Activated CD4-positive, alpha-beta T cell treated with anti-CD3 and anti-CD28 coated beads, Interleukin-2, Interleukin-4, amounts not matched to agents 100 ng/mL and 50 ng/mL, durations not matched to agents 16 hours and 8 hours (primary cell): ENCODE measurements at regions not wholly inside any gene's neighbourhood (a gene's known extent, or its start where the extent isn't known, plus 50 kb on each side); places are given as distances from the start of the nearest gene placed in this dataset.

Experiments
- DNase-seq: peaks from one replicate; pipeline ENCODE4 v3.0.0-alpha.2; 2020; ENCODE audit warnings: low spot score

GRCh38 chr16:52874042-52874441 is 178.7 kb downstream of the CHD9NB start:
- no peak for DNase-seq

GRCh38 chr16:52872731-52873130 is 180.0 kb downstream of the CHD9NB start:
- no peak for DNase-seq

- DNase-seq = no peak
These were observed 181.2 kb downstream of the CHD9NB start for GRCh38 chr16:52871481-52871880.

- DNase-seq = no peak
These were observed 183.5 kb downstream of the CHD9NB start for GRCh38 chr16:52869243-52869642.

- DNase-seq = no peak
These were observed 189.7 kb downstream of the CHD9NB start for GRCh38 chr16:52863000-52863399.

- DNase-seq = no peak
These were observed 191.1 kb downstream of the CHD9NB start for GRCh38 chr16:52861614-52862022.

GRCh38 chr16:52855463-52855862 is 197.2 kb downstream of the CHD9NB start:
- DNase-seq = no peak

- DNase-seq = no peak
These were observed 199.7 kb downstream of the CHD9NB start for GRCh38 chr16:52852978-52853377.

GRCh38 chr16:52851211-52851740 is 201.4 kb downstream of the CHD9NB start:
- no peak for DNase-seq

- no peak for DNase-seq
These were observed 209.3 kb downstream of the CHD9NB start for GRCh38 chr16:52843381-52843780.

GRCh38 chr16:52837251-52837650 is 215.4 kb downstream of the CHD9NB start:
- no peak for DNase-seq

- no peak for DNase-seq
These were observed 217.8 kb downstream of the CHD9NB start for GRCh38 chr16:52834736-52835465.

GRCh38 chr16:52832771-52833170 is 219.9 kb downstream of the CHD9NB start:
- no peak for DNase-seq

GRCh38 chr16:52827456-52827855 is 225.2 kb downstream of the CHD9NB start:
- DNase-seq = no peak

- no peak for DNase-seq
These were observed 226.8 kb downstream of the CHD9NB start for GRCh38 chr16:52825892-52826291.

GRCh38 chr16:52819808-52820207 is 232.9 kb downstream of the CHD9NB start:
- DNase-seq = no peak

GRCh38 chr16:52819405-52819804 is 233.3 kb downstream of the CHD9NB start:
- DNase-seq = no peak

- DNase-seq = no peak
These were observed 235.0 kb downstream of the CHD9NB start for GRCh38 chr16:52817696-52818095.

GRCh38 chr16:52816993-52817392 is 235.7 kb downstream of the CHD9NB start:
- DNase-seq = no peak

- DNase-seq = no peak
These were observed 239.8 kb downstream of the CHD9NB start for GRCh38 chr16:52812678-52813556.

- no peak for DNase-seq
These were observed 247.0 kb downstream of the CHD9NB start for GRCh38 chr16:52805559-52806168.

- DNase-seq = no peak
These were observed 252.3 kb downstream of the CHD9NB start for GRCh38 chr16:52800432-52800831.

GRCh38 chr16:52799149-52799548 is 252.2 kb upstream of the TOX3 start:
- DNase-seq = no peak
